HK-2 (cell line): ENCODE measurements at regions not wholly inside any gene's neighbourhood (a gene's known extent, or its start where the extent isn't known, plus 50 kb on each side); places are given as distances from the start of the nearest gene placed in this dataset.
A peak's percentile ranks its signal among the peaks of the same experiment; 100 is the strongest.
"Not testable (repeated sequence)": the region's sequence is repeated elsewhere in the genome, so short reads cannot be mapped to it uniquely, and the experiment has no call there.

Experiments
- DNase-seq: peaks from one replicate; pipeline ENCODE4 v3.0.0-alpha.2; 2018; ENCODE audit not compliant: unreplicated experiment

DNA sequence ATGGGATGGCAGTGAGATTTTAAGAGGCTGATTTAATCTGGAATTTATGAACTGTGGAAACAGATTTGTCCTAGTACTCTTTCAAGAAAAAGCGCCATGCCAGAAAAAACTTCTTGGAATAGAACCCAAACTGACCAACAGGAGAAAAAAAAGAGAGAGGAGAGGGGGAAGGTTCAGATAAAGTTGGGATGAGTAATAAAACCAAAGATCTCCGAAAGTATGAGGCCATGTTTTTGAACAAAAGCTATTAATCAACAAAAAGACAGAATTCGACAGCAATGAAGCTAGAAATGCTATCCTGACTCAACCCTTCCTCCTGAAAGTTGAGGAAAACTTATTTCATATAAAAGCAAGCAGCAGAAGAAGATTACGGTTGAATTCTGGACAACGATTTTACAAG lies 135.5 kb downstream of the CEMIP2 start:
- no peak for DNase-seq

DNA sequence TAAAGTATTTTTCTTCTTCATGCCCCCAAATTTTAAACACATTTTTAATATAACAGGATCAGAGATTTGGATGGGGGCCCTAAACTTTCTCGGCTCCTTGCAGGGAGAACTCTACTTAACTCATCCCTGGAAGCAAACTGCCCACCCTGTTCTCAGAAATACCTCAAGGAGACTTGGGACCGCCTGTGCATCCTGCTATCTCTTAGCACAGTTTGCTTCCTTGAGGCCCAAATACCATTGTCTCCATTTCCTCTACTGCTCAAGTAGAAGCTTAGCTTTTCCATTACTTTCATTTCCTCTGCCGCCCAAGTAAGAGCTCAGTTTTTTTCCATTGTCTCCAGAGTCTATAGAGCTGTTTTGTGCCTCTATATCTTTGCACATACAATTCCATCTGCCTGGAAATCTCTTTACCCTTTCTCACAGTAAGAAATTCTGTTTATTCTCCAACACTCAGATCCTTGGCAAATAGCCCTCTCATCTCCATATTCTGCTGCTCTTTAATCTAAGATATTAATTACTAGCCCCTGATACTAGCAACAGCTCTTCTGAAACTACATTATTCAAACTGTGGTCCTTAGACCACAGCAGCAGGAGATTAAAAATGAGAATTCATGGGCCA lies 137.8 kb downstream of the CEMIP2 start:
- no peak for DNase-seq

DNA sequence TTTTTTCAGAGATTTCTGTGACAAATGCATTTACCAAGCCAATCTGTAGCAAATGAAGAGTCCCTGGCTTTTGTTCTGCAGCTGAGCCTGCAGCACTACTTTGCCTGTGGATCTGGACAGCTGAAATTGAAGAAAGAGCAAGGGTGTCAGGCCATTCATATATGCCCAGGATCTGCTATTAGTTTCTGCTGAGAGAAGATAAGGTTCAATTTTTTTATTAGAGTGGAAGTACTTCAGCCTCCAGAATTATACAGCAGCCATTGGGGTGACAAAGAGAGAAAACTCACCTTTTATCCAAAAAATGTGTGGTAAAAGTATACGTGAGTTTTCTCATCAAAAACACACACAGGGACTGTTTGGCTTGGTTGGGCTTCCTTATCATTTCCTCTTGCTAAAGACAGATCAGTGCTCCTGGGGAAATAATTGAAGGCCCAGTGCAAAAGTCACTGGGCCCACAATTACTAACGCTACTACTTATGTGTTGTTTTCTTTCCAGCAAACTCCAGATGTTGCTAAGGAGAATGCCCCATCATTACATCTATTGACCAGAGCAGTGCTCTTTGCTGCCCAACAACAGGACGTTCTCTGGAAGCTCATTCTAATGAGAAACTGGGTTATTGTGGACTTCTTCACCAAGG lies 138.6 kb downstream of the CEMIP2 start:
- no peak for DNase-seq

DNA sequence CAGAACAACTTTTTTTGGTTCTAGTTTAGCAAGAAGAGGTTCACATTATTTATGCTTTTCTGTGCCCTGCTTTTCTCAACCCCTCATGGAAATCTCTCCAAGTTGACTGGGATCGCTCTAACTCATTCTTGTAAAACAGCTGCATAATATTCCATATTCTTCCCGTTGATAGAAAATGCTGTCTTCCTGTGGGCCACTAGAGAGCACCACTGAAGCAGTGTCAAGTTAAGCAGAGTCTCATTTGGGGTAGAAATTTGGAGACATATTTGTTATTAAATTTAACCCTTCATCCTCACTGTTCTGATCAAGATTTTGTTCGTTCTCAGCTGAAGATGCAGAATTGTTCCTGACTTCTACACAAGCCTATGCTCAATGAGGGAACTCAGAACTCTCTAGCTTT lies 140.1 kb downstream of the CEMIP2 start:
- DNase-seq, result no peak

DNA sequence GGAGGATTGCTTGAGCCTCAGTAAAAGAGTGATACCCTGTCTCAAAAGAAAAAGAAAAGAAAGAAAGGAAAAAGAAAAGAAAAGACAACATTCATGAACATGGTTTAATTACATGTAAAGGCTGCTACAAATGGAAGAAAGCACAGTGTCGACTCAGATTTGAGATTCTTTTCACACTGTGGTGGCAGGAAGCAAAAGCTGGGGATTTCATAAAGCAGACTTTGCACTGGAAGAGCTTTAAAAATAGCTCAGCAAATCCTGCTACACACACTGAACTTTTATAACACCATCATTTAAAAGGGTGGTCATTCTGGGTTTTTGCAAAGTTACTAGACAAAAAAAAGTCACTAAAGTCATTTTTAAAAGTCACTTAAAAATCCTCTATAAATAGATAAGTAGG lies 140.8 kb downstream of the CEMIP2 start:
- no peak for DNase-seq

DNA sequence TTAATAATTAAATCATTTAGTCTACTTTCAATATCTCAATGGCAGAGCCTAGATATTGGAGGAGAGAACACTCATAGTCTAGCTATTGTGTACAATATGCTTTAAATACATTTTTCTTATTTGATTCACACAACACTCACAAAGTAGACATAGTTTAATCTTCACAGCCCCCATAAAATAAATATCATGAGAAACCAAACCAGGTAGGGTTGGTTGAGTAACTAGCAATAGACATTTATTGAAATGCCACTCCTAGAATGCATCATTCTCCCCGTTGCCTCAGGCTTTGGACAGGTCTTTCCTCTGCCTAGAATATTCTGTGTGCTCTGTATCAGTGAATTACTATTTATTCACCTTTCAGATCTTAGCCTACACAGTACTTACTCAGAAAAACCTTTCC lies 141.9 kb downstream of the CEMIP2 start:
- no peak for DNase-seq

DNA sequence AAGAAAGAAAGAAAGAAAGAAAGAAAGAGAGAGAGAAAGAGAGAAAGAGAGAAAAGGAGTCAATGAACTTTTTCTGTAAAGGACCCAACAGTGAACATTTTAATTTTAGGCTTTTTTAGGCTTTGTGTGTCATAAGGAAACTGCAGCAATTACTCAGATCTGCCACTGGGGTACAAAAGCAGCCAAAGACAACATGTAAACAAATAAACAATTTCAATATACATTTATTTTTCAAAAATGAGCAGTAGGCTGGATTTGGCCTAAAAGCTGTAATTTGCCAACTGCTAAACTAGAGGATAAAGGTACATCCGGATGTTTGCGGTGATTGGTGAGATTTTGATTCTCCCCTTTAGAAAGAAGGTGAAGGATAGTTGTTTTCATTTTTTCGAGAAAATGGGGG lies 143.6 kb downstream of the CEMIP2 start:
- DNase-seq, result no peak

DNA sequence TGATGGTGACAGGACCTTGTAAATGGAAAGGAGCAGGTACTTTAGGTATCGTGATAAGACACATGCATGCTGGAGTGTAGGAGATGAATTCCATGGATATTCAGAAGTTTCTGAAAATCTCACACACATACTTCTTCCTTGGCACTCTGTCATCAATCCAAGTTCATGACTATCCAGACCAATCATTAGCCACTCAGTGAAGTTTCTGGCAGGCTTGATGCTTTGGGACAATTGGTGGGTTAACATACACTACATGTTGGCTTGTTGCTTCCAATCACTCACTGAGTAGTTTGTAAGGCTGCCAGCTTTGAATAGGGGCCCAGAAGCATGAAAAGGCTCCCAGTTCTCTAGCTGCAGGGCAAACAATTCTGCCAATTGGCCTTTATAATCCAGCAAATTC lies 147.6 kb downstream of the CEMIP2 start:
- no peak for DNase-seq

DNA sequence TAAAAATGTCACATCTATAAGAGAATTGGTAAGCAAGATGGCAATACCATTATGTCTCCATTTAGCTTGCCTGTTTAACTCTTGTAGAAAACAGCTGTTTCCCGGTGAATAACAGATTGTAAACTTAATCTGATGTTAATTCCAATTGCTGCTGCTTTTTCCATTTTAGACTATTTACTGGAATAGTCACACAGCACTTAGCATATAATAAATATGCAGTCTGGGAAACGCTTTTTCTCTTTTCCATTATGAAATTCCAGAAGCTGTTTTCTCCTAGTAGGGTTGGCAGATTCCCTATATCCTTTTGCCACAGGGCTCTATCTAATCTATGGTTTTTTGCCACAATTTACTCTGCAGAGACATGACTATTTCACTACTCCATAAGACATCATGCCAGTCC lies 148.0 kb downstream of the CEMIP2 start:
- no peak for DNase-seq

DNA sequence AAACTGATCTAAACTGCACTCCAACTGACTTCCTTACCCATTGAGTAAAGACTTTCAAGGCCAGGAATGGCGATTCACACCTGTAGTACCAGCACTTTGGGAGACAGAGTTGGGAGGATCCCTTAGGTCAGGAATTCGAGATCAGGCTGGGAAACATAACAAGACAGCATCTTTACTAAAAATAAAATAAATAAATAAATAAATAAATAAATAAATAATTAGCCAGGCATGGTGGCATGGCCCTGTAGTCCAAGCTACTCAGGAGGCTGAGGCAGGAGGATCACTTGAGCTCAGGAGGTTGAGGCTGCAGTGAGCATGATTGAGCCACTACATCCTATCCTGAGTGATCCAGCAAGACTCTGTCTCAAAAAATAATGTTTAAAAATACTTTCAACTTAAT lies 148.4 kb downstream of the CEMIP2 start:
- DNase-seq, result no peak

DNA sequence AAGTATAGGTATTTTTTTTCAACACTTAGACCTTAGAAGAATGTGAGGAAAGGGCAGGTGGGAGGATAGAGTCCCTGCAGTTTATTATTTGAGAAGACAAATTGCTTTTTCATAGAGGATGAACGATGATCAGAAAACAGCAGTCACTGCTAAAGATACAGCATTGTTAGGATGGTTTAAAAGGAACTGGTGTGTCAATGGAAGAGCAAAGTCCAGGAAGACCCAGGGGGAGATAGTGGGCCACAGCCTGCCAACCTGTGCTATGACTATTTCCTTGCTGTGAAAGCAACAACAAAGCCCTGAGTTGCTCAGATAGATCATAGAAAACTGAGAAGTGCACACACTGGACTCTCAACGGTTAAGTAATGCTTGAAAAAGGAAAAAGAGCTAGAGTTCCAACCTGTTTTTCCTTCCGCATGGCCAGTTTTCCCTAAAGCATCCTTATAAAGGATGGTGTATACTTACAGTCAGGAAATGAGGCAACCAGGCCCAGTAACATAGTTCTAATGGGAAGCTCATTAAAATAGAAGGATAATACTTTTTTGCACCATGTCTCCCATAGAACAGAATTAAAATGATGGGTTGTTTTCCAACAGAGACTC lies 153.8 kb downstream of the CEMIP2 start:
- DNase-seq, result no peak

DNA sequence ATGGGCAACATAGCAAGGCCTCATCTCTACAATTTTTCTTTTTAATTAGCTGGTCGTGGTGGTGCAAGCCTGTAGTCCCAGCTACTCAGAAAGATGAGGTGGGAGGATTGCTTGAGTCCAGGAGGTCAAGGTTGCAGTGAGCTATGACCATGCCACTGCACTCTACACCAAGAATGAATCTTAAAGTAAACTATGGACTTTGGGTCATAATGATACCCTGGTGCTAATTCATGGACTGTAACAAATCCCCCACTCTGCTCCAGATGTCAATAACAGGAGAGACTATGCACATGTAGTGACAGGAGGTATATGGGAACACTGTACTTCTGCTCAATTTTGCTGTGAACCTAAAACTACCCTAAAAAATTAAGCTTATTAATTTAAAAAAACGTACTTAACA lies 155.4 kb downstream of the CEMIP2 start:
- no peak for DNase-seq

DNA sequence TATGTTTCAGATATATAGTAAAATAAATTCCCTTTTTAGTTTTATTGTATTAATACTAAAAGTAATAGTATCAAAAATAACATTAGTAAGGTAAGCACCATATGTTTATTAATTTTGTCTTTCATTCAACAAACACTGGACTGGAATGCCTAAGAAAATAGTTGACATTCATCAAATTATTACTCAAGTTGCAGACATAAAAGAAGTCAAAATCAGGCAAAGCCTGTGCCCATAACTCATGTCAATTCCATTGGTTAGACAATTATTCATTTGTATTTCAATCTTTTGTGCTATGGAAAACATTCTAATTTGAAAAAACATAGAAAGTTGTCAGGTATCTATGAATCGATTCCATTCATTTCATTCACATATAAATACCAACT lies 158.9 kb downstream of the CEMIP2 start:
- DNase-seq, result no peak

DNA sequence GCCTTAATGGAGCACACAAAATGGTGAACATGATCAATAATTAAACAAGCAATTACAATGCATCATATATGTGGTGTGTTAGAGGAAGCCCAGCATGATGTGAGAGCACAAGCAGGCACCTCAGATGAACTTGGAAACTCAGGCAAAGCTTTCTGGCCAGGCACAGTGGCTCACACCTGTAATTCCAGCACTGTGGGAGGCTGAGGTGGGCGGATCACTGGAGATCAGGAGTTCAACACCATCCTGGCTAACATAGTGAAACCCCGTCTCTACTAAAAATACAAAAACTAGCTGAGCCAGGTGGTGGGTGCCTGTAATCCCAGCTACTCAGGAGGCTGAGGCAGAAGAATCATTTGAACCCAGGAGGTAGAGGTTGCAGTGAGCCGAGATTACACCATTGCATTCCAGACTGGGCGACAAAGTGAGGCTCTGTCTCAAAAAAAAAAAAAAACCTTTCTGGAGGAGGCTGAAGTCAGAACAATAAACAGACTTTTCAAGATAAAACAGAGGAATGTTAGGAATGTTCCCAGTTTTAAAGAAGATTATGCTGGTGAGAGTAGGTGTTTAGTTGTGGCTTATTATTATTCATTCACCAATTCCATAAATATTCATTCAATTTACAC lies 159.4 kb downstream of the CEMIP2 start:
- DNase-seq, result no peak

DNA sequence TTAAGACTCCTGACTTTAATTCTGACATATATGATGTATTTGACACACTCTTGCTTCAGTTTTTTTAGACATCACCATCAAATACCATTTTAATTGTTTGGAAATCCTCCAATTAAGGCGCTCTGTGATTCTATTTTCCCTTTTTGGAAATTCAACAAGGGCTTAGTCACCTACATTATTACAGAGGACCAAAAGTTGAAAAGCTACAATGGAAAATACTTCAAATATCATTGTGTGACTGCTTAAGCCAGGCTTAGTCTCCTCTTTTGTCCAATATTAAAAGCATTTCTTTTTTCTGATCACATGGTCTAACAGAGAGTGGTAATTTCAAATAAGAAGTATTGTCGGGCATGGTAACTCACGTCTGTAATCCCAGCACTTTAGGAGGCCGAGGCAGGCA lies 160.3 kb downstream of the CEMIP2 start:
- no peak for DNase-seq

DNA sequence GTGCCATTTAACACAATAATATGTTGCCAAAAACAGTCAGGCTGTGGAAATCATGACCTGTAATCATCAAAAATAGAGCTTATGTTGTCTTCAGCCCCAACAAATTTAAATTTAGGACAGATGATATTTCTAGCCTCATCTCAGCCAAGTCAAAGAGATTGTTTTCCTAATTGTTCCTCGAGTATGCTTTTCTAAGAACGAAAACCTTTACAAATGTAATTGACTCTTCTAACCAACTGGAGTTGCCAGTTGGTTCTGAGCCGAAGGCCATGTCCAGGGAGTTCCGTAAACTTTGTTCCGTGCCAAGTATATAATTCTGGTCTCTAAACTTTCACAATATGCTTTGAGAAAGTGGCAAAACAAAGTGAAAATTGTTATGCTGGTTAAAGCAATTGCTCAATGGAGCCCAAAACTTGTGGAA lies 160.8 kb downstream of the CEMIP2 start:
- no peak for DNase-seq

DNA sequence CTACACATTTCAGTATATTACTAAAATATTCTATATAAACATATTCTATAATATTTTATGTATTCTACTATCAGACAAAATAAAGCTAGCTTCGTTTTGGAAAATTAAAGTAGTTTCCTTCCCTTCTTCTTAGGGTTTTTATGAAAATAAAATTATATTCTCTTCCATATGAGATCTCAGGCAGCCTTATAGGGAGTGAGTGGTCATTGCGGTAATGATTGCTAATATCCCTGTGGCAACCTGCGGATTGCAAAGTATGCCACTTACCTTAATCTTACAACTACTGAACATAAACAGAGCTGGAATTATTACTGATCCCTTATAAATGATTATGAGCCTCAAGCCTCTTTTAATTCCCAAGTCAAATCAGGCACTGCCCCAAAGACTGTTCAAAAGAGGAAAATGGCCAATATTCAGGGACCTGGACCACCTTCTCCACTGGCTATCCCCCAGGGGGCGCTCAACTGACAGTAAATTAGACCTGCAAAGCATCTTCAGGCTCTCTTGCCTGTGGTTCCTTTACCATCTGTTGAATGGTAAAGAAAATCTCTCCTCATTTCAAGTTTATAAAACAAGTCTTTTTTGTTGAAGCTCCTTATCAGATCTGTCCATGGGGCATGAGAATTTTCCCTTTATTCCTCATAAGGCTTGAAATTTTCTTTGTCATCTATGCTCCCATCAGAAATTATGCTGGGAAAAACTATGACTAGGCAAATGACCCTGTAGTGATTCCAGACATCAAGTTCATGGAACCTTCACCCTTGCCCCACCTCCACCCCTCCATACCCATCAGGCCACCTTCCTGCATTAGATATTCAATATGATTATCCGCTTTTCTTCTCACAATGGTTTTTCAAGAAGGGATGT lies 163.9 kb downstream of the CEMIP2 start:
- DNase-seq, result peak; percentile 21

DNA sequence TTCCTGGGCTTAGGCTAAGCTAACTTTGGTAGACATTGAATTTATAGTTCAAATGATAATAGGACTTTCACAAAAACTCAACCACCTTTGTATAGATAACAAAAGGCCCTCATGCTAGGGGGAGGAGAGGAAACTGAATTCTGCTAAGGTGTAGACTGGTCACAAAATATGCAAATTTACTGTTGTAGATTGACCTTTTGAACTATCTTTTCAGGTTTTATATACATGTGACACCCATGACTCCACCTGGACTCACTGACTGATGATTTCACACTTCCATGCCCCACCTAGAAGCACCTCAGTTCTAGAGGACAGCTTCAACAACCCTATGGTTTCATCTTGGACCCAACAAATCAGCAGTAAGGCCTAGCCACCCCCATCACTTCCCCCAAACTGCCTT lies 165.7 kb downstream of the CEMIP2 start:
- DNase-seq, result no peak

DNA sequence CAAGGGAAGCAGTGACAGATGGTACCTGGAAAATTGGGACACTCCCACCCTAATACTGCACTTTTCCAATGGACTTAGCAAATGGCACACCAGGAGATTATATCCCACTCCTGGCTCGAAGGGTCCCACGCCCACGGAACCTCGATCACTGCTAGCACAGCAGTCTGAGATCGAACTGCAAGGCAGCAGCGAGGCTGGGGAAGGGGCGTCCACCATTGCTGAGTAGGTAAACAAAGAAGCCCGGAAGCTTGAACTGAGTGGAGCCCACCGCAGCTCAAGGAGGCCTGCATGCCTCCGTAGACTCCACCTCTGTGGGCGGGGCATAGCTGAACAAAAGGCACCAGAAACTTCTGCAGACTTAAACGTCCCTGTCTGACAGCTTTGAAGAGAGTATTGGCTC lies 172.6 kb downstream of the CEMIP2 start:
- not testable (repeated sequence) for DNase-seq

DNA sequence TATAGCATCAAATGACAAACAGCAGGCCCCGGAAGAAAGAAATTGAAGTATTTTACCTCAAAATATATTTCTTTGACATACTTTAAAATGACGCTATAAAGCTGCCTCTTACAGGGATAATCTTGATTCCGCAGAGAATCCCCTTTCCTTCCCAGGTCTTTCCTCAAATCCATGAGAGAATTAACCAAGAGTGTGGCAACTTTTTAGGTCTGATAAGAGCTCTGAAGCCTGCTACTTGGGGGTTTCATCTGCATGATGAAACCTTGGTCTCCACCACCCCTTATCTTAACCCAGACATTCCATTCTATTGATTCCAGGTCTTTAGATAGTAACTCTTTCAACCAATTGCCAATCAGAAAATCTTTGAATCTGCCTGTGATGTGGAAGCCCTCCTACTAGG lies 173.8 kb downstream of the CEMIP2 start:
- DNase-seq, result no peak

DNA sequence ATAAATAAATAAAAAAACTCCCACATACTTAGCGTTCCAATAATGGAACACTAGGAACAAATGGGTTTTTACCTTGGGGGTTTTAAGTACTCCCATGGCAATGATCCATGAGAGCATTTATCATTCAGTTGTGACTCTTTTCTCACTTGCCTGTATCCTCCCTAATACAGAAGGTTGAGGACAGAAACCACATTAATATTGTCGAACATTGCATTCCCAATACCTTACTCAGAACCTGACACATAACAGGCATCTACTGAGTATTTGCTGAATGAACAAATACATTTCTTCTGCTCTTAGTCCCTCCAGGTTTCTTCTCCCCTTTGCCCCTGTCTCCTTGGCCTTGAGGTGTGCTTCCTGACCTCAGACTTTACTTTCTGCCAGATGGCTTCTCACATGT lies 175.9 kb downstream of the CEMIP2 start:
- DNase-seq, result no peak

DNA sequence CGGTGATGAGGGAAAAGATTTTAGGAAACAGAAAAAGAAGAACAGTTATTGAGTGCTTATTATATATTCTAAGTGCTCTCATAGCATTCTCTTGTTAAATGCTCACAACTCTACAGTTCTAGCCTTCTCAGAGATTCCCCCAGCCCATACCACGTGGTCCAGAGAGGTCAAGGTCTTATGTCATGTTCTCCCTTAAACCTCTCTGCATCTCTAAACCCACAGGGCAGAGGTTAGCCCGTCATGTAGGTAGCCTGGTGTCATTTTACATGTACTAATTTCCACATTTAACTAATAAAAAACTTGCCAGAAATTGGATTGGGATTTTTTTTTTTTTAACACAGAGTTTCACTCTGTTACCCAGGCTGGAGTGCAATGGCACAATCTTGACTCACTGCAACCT lies 178.0 kb downstream of the CEMIP2 start:
- DNase-seq, result no peak
